ENCODE measurements at regions not wholly inside any gene's neighbourhood (a gene's known extent, or its start where the extent isn't known, plus 50 kb on each side); places are given as distances from the start of the nearest gene placed in this dataset.
A peak's percentile ranks its signal among the peaks of the same experiment; 100 is the strongest.

- DNase-seq: no peak
These were observed 66.3 kb upstream of the GLI2 start for GRCh38 chr2:120669121-120669952.

GRCh38 chr2:120669971-120670370 is 65.7 kb upstream of the GLI2 start:
- DNase-seq: no peak

GRCh38 chr2:120670371-120670770 is 65.3 kb upstream of the GLI2 start:
- no peak for DNase-seq

- no peak for DNase-seq
These were observed 64.7 kb upstream of the GLI2 start for GRCh38 chr2:120670771-120671480.

- DNase-seq: no peak
These were observed 63.0 kb upstream of the GLI2 start for GRCh38 chr2:120672526-120673204.

- no peak for DNase-seq
These were observed 62.5 kb upstream of the GLI2 start for GRCh38 chr2:120673205-120673550.

- DNase-seq: no peak
These were observed 62.1 kb upstream of the GLI2 start for GRCh38 chr2:120673571-120674061.

GRCh38 chr2:120674246-120675170 is 61.2 kb upstream of the GLI2 start:
- no peak for DNase-seq

- peak; percentile 33 for DNase-seq
These were observed 60.1 kb upstream of the GLI2 start for GRCh38 chr2:120675460-120676130.

GRCh38 chr2:120677221-120677620 is 58.4 kb upstream of the GLI2 start:
- DNase-seq: no peak

GRCh38 chr2:120677696-120678247 is 57.9 kb upstream of the GLI2 start:
- no peak for DNase-seq

- DNase-seq: no peak
These were observed 57.4 kb upstream of the GLI2 start for GRCh38 chr2:120678251-120678650.

- DNase-seq: no peak
These were observed 56.7 kb upstream of the GLI2 start for GRCh38 chr2:120678926-120679325.

GRCh38 chr2:120679526-120679925 is 56.1 kb upstream of the GLI2 start:
- DNase-seq: no peak

- DNase-seq: peak; percentile 78
These were observed 55.4 kb upstream of the GLI2 start for GRCh38 chr2:120680136-120680761.

GRCh38 chr2:120681181-120681580 is 54.5 kb upstream of the GLI2 start:
- no peak for DNase-seq

GRCh38 chr2:120681696-120682288 is 53.9 kb upstream of the GLI2 start:
- DNase-seq: no peak

- no peak for DNase-seq
These were observed 53.0 kb upstream of the GLI2 start for GRCh38 chr2:120682654-120683053.

GRCh38 chr2:120683081-120683480 is 52.6 kb upstream of the GLI2 start:
- no peak for DNase-seq

GRCh38 chr2:120683701-120684100 is 52.0 kb upstream of the GLI2 start:
- no peak for DNase-seq
